AG10803 (cell line): ENCODE measurements at regions not wholly inside any gene's neighbourhood (a gene's known extent, or its start where the extent isn't known, plus 50 kb on each side); places are given as distances from the start of the nearest gene placed in this dataset.
"Not testable (repeated sequence)": the region's sequence is repeated elsewhere in the genome, so short reads cannot be mapped to it uniquely, and the experiment has no call there.

ENCODE experiments used
- DNase-seq: peaks from one replicate; pipeline ENCODE4 v3.0.0; 2010; ENCODE audit warnings: low read depth
- H3K4me3 ChIP-seq: 2 replicates; pipeline ENCODE4 v1.5.1; 2011; ENCODE audit warnings: mild to moderate bottlenecking, low read length, control low read depth
- TF ChIP-seq, protein P1 (sequence below): conservative IDR thresholded peaks from 2 replicates; pipeline ENCODE4 v1.5.1; 2011; ENCODE audit warnings: mild to moderate bottlenecking, low read length, control low read depth, inconsistent platforms

DNA sequence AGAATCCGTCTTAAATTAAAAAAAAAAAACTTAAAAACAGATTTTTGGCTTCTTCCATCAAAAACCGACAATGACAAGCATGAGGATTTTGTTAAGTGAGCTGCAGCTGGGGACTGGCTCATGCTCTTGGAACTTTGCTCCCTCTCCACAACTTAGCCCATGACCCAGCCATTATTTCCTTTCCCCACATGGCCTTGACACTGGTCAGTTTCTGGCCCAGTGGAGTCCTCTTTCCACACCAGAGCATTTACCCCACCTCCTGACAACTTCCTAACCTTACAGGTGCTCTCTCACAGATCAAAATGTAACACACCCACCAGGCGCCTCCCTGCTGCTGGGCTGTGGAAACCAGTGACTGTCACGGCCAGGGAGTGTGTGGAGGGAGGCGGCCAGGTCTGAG, 62.7 kb upstream of the ZNF267 start:
- TF ChIP-seq, protein P1, sequence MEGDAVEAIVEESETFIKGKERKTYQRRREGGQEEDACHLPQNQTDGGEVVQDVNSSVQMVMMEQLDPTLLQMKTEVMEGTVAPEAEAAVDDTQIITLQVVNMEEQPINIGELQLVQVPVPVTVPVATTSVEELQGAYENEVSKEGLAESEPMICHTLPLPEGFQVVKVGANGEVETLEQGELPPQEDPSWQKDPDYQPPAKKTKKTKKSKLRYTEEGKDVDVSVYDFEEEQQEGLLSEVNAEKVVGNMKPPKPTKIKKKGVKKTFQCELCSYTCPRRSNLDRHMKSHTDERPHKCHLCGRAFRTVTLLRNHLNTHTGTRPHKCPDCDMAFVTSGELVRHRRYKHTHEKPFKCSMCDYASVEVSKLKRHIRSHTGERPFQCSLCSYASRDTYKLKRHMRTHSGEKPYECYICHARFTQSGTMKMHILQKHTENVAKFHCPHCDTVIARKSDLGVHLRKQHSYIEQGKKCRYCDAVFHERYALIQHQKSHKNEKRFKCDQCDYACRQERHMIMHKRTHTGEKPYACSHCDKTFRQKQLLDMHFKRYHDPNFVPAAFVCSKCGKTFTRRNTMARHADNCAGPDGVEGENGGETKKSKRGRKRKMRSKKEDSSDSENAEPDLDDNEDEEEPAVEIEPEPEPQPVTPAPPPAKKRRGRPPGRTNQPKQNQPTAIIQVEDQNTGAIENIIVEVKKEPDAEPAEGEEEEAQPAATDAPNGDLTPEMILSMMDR: no peak
- no peak for DNase-seq
- no peak overlapping the region for H3K4me3 ChIP-seq

DNA sequence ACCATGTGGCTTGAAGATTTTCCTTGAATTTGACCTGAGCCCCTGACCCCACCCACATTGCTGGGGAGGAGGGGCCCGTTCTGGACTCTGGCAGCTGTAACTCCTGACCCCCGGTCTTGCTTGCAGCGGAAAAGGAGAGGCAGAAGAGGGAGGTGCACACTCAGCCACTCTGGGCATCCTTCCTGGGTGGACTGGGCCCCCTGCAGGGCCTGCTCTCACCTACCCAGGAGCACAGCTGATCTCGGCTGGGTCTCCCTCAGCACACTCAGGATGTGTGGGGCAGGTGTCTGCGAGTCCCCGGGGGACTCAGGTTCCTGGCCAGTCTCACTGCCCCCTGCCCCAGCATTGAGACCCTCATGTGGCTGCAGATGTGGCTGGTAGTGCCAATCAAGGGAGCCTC, 57.5 kb upstream of the ZNF267 start:
- not testable (repeated sequence) for H3K4me3 ChIP-seq, DNase-seq

DNA sequence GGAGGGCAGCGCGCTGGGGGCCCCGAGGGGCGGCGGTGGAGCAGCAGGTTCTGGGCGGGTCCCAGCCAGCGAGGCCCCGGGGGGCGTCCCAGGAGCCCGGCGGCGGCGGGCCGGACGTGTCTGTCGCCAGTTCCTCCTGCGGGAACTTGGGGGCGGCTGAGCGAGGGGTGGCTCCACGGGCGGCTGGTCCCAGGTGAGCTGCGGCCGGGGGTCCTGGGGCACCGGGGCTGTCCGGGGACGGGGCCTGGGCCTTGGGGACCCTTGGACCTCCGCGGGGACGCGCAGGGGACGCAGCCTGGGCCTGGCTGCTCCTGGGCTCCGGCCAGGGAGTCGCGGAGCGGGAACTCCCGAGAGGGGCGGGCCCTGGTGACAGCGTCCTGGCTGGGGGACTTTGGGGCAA, 54.2 kb upstream of the ZNF267 start:
- no peak overlapping the region for H3K4me3 ChIP-seq
- TF ChIP-seq, protein P1: no peak
- no peak for DNase-seq

DNA sequence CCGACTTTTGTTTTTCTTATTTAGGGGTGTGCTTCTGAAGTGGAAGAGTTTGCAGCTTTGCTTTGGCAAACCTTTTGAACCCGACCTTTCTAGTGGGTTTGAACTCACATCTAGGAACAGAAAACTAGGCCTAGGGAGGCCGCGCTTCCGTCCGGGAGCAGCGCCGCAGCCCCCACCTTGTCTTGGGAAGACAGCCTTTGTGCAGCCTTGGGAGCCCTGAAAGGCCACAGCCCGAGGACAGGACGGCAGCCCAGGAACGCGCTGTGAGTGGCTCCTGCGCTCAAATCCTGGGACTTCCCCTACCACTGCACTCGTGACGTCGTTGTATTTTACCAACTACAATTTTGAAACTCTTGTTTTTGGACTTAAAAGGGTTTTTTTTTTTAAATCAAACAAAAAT, 53.7 kb upstream of the ZNF267 start:
- TF ChIP-seq, protein P1: no peak
- DNase-seq: no peak
- H3K4me3 ChIP-seq: no peak overlapping the region
